GM21737 (cell line): ENCODE measurements at regions not wholly inside any gene's neighbourhood (a gene's known extent, or its start where the extent isn't known, plus 50 kb on each side); places are given as distances from the start of the nearest gene placed in this dataset.
"Not testable (repeated sequence)": the region's sequence is repeated elsewhere in the genome, so short reads cannot be mapped to it uniquely, and the experiment has no call there.

Source experiments
- ATAC-seq: cut with Tn5 transposase; IDR thresholded peaks from one replicate; pipeline ENCODE4 v1.9.1; 2021; ENCODE audit warnings: mild to moderate bottlenecking, moderate library complexity; ENCODE audit not compliant: unreplicated experiment

DNA sequence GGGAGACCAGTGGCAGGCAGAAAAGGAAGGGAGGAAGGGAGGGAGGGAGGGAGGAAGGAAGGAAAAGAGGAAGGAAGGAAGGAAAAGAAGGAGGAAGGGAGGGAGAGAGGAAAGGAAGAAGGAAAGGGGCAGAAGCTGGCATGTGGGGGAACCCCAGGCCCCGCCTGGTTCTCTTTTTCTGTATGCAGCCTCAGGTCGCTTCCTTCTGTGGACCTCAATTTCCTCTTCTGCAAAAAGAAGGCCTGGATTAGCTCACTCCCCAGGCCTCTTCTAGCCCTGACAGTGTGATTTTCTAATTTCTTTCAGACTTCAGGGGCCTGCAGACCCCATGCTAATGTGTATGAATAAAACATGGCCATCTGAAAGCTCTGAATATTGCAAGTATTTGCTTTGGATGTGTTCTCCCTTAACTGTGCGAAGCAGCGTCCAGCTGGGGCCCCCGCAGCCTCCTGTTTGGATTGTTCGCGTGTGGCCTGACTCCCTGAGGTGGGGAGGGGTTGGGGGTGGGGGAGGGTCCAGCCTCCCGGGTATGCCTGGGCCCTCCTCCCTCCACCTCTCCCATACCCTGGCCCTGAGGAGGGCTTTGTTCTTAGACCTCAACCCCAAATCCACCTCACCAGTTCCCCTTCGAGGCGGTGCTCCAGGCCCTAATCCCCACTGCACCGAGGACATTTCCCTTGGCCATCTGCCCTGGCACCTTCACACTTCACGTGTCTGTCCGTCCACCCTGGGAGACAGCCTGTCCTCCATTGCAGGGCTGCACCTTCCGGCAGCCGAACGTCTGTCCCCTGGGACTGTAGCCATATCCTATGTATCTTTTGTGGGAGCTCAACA is 199.9 kb upstream of the ATP6AP2 start:
- ATAC-seq: no peak

DNA sequence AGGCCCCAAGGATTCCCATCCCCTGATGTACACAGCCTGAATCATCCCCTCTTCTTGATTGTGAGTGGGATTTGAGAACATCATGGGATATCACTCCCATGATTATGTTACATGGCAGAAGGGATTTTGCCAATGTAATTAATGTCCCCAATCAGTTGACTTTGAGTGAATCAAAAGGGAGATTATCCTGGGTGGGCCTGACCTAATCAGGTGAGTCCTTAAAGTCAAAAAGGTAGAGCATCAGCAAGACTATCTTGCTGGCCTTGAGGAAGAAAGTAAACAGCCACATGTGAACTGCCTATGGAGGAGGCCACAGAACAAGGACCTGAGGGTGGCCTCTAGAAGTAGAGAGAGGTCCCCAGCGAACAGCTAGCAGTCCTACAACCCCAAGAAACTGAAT is 203.1 kb upstream of the ATP6AP2 start:
- no peak for ATAC-seq

GRCh38 chrX:40374486-40374885 is 206.3 kb upstream of the ATP6AP2 start:
- ATAC-seq: no peak

GRCh38 chrX:40373641-40374040 is 207.1 kb upstream of the ATP6AP2 start:
- no peak for ATAC-seq

DNA sequence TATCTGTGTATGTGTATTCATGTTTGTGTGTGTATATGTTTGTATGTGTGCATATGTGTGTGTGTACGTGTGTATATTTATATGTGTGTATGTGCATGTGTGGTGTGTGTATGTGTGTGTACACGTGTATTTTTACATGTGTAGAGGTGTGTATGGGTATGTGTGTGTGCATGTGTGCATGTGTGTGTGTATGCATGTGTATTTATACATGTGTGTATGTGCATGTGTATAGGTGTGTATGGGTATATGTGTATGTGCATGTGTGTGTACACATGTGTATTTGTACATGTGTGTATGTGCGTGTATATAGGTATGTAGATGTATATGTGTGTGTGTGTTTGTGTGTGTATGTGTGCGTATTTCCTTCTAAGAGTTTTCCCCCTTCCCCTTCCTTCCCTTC is 207.7 kb upstream of the ATP6AP2 start:
- no peak for ATAC-seq

- ATAC-seq: no peak
These were observed 209.4 kb upstream of the ATP6AP2 start for GRCh38 chrX:40371376-40371775.

DNA sequence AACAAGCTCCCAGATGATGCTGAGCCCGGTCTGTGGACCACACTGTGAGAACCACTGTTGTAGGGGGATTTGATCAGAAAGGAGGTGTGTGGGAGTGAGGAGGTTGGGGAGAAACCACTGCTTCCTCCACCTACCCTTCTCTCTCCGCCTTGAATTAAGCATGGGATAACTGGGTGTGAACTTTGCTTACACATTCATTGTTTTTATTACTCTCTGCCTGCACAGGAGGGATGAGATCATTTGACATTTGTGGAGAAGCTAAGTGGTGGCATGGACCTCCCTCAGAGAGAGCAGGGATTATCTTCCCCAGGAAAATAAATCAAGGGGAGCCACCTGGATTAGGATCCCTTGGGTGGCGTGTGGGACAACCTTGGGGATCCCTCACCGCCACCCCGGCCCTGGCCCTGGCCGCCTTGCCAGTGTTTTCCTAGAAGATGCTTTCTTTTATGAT is 212.1 kb upstream of the ATP6AP2 start:
- ATAC-seq: no peak

DNA sequence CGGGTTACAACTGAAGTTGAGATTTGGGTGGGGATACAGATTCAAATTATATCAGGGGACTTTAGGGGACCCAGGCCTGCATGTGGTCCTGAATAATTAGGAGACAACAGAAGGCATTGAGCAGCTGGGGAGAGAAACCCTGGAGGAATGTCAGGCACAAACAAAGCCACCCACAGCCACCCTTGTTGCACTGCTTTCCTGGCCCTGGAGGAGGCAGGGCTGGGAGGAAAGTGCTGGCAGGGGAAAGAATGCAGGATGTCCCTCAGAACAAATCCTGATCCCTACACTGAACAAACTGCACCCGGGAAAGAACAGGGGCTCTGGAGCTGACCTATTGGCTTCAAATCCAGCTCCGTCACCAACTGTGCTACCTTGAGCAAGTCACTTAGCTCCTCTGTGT is 214.1 kb upstream of the ATP6AP2 start:
- no peak for ATAC-seq

- ATAC-seq: not testable (repeated sequence)
These were observed 218.5 kb upstream of the ATP6AP2 start for GRCh38 chrX:40362291-40362690.

DNA sequence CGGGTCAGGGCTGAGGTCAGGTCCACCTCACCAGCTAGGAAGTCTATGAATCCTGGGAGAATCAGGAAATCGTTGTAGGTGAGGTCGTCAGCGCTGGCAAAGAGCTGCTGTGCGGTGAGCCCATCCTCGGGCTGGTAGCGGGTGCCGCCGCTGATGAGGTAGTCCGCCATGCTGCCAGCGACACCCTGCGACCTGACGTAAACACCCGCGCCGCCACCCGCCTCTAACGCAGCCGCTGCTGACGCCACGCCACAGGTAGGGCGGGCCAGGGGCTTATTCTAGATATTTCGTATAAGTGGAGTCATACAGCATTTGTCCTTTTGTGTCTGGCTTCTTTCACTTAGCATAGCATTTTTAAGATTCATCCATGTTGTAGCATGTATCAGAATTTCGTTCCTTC is 220.2 kb upstream of the ATP6AP2 start:
- no peak for ATAC-seq

- no peak for ATAC-seq
These were observed 221.2 kb upstream of the ATP6AP2 start for GRCh38 chrX:40359593-40359992.

- no peak for ATAC-seq
These were observed 221.8 kb upstream of the ATP6AP2 start for GRCh38 chrX:40358994-40359393.

DNA sequence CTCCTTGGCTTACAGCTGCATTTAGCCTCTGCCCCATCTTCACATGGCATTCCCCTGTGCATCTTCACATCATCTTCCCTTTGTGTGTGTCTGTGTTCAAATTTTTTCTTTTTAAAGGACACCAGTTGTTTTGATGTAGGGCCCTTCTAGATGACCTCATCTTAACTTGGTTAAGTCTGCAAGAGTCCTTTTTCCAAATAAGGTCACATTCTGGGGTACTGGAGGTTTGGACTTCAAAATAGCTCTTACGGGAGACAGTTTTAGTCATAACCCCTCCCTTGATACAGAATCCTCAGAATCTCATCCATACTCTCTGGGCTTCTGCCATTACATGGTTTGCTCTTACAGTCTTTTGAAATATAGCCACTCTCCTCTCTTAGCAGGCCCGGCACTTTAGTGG is 231.5 kb upstream of the ATP6AP2 start:
- no peak for ATAC-seq

DNA sequence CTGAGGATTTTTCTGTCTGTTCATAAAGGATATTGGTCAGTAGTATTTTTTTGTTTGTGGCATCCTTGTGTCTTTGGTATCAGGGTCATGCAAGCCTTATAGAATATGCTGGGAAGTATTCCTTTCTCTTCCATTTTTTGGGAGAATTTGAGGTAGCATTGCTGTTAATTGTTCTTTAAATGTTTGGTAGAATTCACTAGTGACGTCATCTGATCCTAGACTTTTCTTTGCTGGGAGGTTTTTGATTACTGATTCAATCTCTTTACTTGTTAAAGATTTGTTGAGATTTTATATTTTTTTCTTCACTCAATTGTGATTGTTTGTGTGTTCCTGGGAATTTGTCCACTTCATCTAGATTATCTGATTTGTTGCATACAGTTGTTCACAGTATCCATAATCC is 234.4 kb upstream of the ATP6AP2 start:
- ATAC-seq: no peak

DNA sequence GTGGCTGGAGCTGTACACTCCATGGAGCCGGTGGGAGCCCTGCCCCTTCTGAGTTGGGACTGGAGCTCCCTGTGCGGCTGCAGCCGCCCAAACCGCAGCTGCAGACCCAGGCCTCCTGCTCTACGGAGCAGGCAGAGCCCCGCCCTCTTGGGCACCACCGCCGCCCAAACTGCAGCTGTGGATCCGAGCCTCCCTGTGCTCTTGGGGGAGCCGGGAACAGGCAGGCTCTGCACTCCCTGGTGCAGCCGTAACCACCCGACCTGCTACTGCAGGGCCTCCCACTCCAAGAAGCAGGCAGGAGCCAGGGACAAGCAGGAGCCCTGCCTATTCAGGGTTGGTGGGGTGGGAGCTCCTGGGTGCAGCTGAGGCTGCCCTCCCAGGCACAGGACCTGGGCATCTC is 237.5 kb upstream of the ATP6AP2 start:
- ATAC-seq: no peak

- ATAC-seq: no peak
These were observed 240.7 kb upstream of the ATP6AP2 start for GRCh38 chrX:40340116-40340515.

- no peak for ATAC-seq
These were observed 235.6 kb upstream of the BCOR start for GRCh38 chrX:40333344-40333743.

DNA sequence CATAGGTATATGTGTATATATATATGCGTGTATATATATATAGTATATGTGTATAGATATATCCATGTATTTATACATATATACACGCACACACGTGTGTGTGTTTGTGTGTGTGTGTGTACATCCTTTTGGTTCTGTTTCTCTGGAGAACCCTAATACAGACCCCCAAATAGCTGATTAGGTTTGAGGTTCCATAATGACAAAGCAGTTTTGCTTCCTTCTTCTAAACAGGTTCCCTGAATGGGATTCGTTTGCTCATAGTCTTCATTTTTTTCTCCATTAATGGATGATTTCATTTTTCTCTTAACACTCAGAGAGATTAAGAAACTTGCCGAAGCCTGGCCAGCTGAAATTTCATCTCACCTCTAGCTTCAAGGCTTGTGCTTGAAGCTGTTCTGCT is 234.0 kb upstream of the BCOR start:
- no peak for ATAC-seq

- ATAC-seq: no peak
These were observed 233.6 kb upstream of the BCOR start for GRCh38 chrX:40331353-40331752.

DNA sequence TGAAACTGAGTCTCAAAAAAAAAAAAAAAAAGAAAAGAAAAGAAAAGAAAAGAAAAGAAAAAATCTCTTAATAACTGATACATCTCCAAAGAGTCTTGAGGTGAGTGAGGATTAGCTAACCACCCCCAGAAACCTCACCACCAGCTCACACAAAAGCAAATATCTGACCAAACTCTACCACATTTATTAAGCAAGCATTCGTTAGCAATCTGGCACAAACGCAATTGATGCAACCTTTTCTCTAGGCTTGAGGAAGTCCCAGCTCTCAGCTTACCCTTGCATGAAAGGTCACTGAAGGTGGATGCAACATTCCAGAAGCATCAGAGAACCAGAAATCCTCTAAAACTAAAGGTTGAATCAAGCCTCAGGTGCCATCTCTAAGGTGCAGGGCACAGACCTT is 231.9 kb upstream of the BCOR start:
- ATAC-seq: no peak

- ATAC-seq: no peak
These were observed 229.3 kb upstream of the BCOR start for GRCh38 chrX:40327085-40327484.

DNA sequence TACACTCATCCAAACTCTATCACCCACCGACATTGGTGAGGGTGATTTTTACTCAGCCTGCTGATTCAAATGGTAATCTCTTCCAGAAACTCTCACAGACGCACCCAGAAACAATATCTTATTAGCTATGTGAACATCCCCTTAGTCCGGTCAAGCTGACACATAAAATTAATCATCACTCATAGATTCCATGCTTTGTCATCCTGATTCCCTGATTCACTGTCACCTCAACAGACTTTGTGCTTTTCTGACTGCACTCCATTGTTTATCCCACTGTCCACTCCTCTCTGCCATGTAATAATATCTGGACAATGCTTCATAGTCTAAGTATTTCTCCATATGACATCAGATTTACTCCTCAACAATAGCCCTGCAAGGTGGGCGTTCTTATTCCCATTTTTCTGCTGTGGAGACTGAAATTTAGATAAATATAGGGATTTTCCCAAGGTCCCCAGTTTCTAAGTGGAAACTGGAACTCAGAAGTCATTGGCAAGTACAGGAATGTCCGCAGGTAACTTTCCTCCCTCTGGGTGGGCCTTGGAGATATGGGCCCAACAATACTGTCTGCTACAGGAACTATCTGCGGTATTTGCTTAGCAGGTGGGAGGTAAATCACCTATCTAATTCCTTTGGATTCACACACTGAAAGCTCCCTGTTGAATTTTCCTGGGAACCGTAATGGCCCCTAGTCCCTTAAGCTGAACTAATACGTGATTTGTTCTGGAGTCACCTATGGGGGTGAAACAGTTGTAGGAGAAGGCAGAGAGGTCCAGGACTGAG is 228.6 kb upstream of the BCOR start:
- ATAC-seq: no peak
